ENCODE measurements at regions not wholly inside any gene's neighbourhood (a gene's known extent, or its start where the extent isn't known, plus 50 kb on each side); places are given as distances from the start of the nearest gene placed in this dataset.

DNA sequence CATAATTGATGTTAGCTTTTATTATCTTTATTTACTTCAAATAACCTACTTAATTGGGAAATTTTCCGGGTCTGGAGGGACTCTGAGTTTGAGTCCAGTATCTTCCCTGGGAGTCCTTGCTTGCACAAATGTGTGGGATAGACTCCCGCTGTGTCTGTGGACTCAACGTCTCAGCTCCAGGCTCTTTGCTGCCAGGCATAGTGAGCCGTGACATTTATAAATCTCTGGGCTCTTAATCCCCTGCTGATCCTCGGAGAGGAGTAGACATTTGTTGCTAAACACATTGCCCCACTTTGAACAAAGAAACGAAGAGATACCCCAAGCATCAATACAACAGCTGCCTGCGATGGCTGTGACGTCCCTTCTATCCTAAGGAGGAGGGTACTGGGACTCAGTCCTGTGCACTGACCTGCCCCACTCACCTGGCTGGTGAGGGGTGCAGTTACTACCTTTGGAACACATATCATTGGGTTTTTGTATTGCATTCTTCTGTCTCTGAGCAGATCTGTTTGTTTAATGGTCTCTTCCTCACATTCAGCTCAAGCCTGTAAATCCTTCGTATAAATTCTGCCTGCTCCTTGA is 316.9 kb downstream of the HAPSTR1 start:
- DNase-seq (ENCODE audit: low read depth): no peak
- in situ Hi-C loops (cut with HindIII; ENCODE audit: low sequenced_read_pairs): no loop called here
- H3K4me3 ChIP-seq (ENCODE audit: low read depth, low read length): no peak overlapping the region
- TF ChIP-seq, protein P1, sequence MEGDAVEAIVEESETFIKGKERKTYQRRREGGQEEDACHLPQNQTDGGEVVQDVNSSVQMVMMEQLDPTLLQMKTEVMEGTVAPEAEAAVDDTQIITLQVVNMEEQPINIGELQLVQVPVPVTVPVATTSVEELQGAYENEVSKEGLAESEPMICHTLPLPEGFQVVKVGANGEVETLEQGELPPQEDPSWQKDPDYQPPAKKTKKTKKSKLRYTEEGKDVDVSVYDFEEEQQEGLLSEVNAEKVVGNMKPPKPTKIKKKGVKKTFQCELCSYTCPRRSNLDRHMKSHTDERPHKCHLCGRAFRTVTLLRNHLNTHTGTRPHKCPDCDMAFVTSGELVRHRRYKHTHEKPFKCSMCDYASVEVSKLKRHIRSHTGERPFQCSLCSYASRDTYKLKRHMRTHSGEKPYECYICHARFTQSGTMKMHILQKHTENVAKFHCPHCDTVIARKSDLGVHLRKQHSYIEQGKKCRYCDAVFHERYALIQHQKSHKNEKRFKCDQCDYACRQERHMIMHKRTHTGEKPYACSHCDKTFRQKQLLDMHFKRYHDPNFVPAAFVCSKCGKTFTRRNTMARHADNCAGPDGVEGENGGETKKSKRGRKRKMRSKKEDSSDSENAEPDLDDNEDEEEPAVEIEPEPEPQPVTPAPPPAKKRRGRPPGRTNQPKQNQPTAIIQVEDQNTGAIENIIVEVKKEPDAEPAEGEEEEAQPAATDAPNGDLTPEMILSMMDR (IDR thresholded peaks at IDR 0.05; ENCODE audit: low read depth, low read length, missing control alignments): no peak

DNA sequence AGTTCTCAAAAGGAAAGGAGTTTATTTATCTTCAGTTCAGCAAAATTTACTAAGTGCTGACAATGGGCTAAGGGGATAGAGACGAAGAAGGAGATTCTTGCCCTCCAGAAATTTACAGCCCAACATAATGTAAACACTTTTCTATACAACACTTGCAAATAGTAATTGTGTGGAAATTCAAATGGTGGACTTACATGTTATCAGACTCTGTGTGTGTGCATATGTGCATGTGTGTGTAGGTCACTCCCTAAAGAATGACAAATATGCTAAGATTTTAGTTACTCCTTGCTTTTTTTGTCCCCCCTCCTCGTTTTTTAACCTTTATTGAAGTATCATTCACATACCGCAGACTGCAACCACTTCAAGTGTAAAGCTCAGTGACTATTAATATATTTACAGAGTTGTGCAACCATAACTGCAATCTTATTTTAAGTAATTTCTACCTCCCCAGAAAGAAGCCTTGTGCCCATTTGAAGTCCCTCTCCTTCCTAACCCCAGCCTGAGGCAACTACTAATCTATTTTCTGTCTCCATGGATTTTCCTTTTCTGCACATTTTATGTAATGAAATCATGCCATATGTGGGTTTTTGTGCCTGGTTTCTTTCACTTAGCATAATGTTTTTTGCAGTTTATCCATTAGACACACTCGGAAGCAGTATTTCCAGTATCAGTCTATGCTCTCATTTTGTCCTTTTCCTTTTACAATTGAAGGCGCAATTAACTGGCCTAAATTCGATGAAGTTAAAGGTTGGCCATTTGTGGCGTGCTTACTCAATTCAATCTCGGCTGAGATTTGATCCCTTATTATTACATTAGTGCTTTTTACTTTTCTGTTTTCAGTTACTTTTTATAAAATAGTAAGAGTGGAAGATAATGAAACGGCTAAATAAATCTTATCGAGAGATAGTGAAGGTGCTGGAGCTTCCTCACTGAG is 318.4 kb downstream of the HAPSTR1 start:
- no peak for DNase-seq (ENCODE audit: low read depth)
- in situ Hi-C loops (cut with HindIII; ENCODE audit: low sequenced_read_pairs): no loop called here

GRCh38 chr16:9411426-9411825 is 320.0 kb downstream of the HAPSTR1 start:
- TF ChIP-seq, protein P1 (IDR thresholded peaks at IDR 0.05; ENCODE audit: low read depth, low read length, missing control alignments): no peak
- H3K4me3 ChIP-seq (ENCODE audit: low read depth, low read length): no peak overlapping the region
- in situ Hi-C loops (cut with HindIII; ENCODE audit: low sequenced_read_pairs): no loop called here
- no peak for DNase-seq (ENCODE audit: low read depth)

More for the DNA sequence above, 318.4 kb downstream of the HAPSTR1 start:
- TF ChIP-seq, protein P1 (IDR thresholded peaks at IDR 0.05; ENCODE audit: low read depth, low read length, missing control alignments): no peak
- H3K4me3 ChIP-seq (ENCODE audit: low read depth, low read length): no peak overlapping the region

- no peak overlapping the region for H3K4me3 ChIP-seq (ENCODE audit: low read depth, low read length)
- TF ChIP-seq, protein P1 (IDR thresholded peaks at IDR 0.05; ENCODE audit: low read depth, low read length, missing control alignments): no peak
- in situ Hi-C loops (cut with HindIII; ENCODE audit: low sequenced_read_pairs): no loop called here
- no peak for DNase-seq (ENCODE audit: low read depth)
These were observed 320.8 kb downstream of the HAPSTR1 start for GRCh38 chr16:9412031-9412914.

DNA sequence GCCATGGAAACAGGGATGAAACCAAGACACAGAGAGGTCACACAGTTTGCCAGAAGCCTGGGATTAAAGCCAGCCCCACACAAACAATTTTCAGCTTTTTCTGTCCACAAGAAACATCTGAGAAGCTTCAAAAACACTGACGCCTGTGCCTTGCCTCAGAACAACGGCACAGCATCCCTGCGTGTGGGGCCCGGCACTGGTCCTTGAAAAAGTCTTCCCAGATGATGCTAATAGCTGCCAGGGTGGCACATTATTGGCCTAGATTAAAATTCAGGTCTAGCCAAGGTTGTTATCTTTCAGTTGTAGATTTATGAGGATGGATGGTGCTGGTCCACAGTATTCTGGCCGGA is 321.4 kb downstream of the HAPSTR1 start:
- H3K4me3 ChIP-seq (ENCODE audit: low read depth, low read length): no peak overlapping the region
- TF ChIP-seq, protein P1 (IDR thresholded peaks at IDR 0.05; ENCODE audit: low read depth, low read length, missing control alignments): no peak
- DNase-seq (ENCODE audit: low read depth): no peak
- in situ Hi-C loops (cut with HindIII; ENCODE audit: low sequenced_read_pairs): no loop called here

DNA sequence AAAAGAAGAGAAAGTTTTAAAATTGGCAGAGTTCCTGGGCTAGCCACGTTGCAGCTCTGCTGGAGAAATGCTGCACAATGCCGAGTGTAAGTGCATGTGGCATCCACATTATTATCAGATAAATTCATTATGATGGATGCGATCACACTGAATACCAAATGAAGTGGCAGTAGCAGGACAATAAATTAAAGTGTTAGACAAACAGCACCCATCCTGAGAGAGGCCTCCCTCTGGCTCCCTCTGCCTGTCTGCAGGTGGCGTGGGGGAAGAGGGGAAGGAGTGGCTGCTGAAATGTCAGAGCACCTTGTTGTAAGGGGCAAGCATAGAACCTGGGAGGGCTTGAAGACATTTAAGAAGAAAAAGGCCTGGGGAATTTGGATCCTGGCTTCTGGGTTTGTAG is 324.1 kb downstream of the HAPSTR1 start:
- TF ChIP-seq, protein P1 (IDR thresholded peaks at IDR 0.05; ENCODE audit: low read depth, low read length, missing control alignments): no peak
- no peak overlapping the region for H3K4me3 ChIP-seq (ENCODE audit: low read depth, low read length)
- DNase-seq (ENCODE audit: low read depth): no peak
- in situ Hi-C loops (cut with HindIII; ENCODE audit: low sequenced_read_pairs): no loop called here

All from astrocyte of the cerebellum (primary cell).